GM12878 (cell line): ENCODE measurements at regions not wholly inside any gene's neighbourhood (a gene's known extent, or its start where the extent isn't known, plus 50 kb on each side); places are given as distances from the start of the nearest gene placed in this dataset.

Experiments
- CREM ChIP-seq: IDR thresholded peaks from 2 replicates; pipeline ENCODE4 v1.6.1; 2014; ENCODE audit warnings: antibody characterized with exemption, low read depth
- CTCF ChIP-seq, 3 experiments: IDR thresholded peaks in 2 of 3; conservative IDR thresholded peaks in 1 of 3; 2 replicates each; pipeline ENCODE4 v1.5.1; 2011; ENCODE audit warnings: low read depth in 3 of 3, low read length in 3 of 3, mild to moderate bottlenecking in 3 of 3, control low read depth in 2 of 3, moderate library complexity in 2 of 3, inconsistent platforms in 1 of 3, mixed read lengths in 1 of 3; ENCODE audit not compliant: control insufficient read depth in 2 of 3, insufficient read depth in 1 of 3; ENCODE audit errors: extremely low read depth in 1 of 3
- EP300 ChIP-seq, 2 experiments: fragments of 150-350 bp in 1 of 2; IDR thresholded peaks; 2 replicates each; pipeline ENCODE4 v1.6.1; 2011 to 2012; ENCODE audit warnings: low read depth in 2 of 2, low read length in 2 of 2, borderline replicate concordance in 1 of 2, improper control_type of control experiment in 1 of 2, inconsistent platforms in 1 of 2; ENCODE audit not compliant: control insufficient read depth in 1 of 2
- EZH2 ChIP-seq: IDR thresholded peaks from 2 replicates; pipeline ENCODE4 v1.6.1; 2012; ENCODE audit warnings: low read depth, mild to moderate bottlenecking, control low read depth, inconsistent platforms, low read length, borderline replicate concordance; ENCODE audit not compliant: control insufficient read depth
- KAT2A ChIP-seq: conservative IDR thresholded peaks from 2 replicates; pipeline ENCODE4 v1.6.1; 2011; ENCODE audit warnings: low read depth, low read length; ENCODE audit not compliant: control insufficient read depth
- MAX ChIP-seq: IDR thresholded peaks from 2 replicates; pipeline ENCODE4 v1.6.1; 2012; ENCODE audit warnings: low read depth, low read length, improper control_type of control experiment
- SUZ12 ChIP-seq: fragments of 200-600 bp; sonication (generic); IDR thresholded peaks from one replicate; pipeline ENCODE4 v1.6.1; 2018; ENCODE audit warnings: antibody characterized with exemption, mild to moderate bottlenecking; ENCODE audit not compliant: unreplicated experiment
- ZZZ3 ChIP-seq: IDR thresholded peaks from 2 replicates; pipeline ENCODE4 v1.6.1; 2011; ENCODE audit warnings: low read depth; ENCODE audit not compliant: control insufficient read depth, insufficient read length

- TF ChIP-seq ZZZ3 = no peak
- TF ChIP-seq CTCF (IDR thresholded peaks at IDR 0.05 in 2 of 3, conservative IDR thresholded peaks at IDR 0.05 in 1 of 3; ENCODE audit: control insufficient read depth in 2 of 3, extremely low read depth in 1 of 3, insufficient read depth in 1 of 3, low read depth in 3 of 3, low read length in 3 of 3) = no peak
- TF ChIP-seq MAX = no peak
- TF ChIP-seq EZH2 = no peak
- no peak for TF ChIP-seq KAT2A
- no peak for TF ChIP-seq EP300 (IDR thresholded peaks at IDR 0.05; ENCODE audit: borderline replicate concordance in 1 of 2, control insufficient read depth in 1 of 2, low read depth in 2 of 2, low read length in 2 of 2)
- no peak for TF ChIP-seq CREM
- no peak for TF ChIP-seq SUZ12
These were observed 137.5 kb downstream of the CCDC71L start for GRCh38 chr7:106523482-106523881.
